ENCODE measurements at regions not wholly inside any gene's neighbourhood (a gene's known extent, or its start where the extent isn't known, plus 50 kb on each side); places are given as distances from the start of the nearest gene placed in this dataset.
A peak's percentile ranks its signal among the peaks of the same experiment; 100 is the strongest.

GRCh38 chr18:48488388-48488850 is 50.4 kb upstream of the CTIF start (continued):
- TF ChIP-seq, protein P1, sequence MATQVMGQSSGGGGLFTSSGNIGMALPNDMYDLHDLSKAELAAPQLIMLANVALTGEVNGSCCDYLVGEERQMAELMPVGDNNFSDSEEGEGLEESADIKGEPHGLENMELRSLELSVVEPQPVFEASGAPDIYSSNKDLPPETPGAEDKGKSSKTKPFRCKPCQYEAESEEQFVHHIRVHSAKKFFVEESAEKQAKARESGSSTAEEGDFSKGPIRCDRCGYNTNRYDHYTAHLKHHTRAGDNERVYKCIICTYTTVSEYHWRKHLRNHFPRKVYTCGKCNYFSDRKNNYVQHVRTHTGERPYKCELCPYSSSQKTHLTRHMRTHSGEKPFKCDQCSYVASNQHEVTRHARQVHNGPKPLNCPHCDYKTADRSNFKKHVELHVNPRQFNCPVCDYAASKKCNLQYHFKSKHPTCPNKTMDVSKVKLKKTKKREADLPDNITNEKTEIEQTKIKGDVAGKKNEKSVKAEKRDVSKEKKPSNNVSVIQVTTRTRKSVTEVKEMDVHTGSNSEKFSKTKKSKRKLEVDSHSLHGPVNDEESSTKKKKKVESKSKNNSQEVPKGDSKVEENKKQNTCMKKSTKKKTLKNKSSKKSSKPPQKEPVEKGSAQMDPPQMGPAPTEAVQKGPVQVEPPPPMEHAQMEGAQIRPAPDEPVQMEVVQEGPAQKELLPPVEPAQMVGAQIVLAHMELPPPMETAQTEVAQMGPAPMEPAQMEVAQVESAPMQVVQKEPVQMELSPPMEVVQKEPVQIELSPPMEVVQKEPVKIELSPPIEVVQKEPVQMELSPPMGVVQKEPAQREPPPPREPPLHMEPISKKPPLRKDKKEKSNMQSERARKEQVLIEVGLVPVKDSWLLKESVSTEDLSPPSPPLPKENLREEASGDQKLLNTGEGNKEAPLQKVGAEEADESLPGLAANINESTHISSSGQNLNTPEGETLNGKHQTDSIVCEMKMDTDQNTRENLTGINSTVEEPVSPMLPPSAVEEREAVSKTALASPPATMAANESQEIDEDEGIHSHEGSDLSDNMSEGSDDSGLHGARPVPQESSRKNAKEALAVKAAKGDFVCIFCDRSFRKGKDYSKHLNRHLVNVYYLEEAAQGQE (IDR thresholded peaks at IDR 0.05; ENCODE audit: borderline replicate concordance in 1 of 2, low read depth in 1 of 2, low read length in 2 of 2) = no peak
- TF ChIP-seq, protein P2, sequence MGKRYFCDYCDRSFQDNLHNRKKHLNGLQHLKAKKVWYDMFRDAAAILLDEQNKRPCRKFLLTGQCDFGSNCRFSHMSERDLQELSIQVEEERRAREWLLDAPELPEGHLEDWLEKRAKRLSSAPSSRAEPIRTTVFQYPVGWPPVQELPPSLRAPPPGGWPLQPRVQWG (CRISPR knock-in tag; IDR thresholded peaks at IDR 0.05; ENCODE audit: borderline replicate concordance, low read depth) = no peak
- TF ChIP-seq SNAI1 (CRISPR knock-in tag; IDR thresholded peaks at IDR 0.05; ENCODE audit: borderline replicate concordance) = no peak
- no peak for TF ChIP-seq ZNF30 (CRISPR knock-in tag; IDR thresholded peaks at IDR 0.05)
- no peak for TF ChIP-seq ZFP41 (CRISPR knock-in tag; IDR thresholded peaks at IDR 0.05; ENCODE audit: borderline replicate concordance)
- no peak for TF ChIP-seq ZMYM2 (CRISPR knock-in tag; IDR thresholded peaks at IDR 0.05)
- TF ChIP-seq, protein P3, sequence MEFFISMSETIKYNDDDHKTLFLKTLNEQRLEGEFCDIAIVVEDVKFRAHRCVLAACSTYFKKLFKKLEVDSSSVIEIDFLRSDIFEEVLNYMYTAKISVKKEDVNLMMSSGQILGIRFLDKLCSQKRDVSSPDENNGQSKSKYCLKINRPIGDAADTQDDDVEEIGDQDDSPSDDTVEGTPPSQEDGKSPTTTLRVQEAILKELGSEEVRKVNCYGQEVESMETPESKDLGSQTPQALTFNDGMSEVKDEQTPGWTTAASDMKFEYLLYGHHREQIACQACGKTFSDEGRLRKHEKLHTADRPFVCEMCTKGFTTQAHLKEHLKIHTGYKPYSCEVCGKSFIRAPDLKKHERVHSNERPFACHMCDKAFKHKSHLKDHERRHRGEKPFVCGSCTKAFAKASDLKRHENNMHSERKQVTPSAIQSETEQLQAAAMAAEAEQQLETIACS (CRISPR knock-in tag; IDR thresholded peaks at IDR 0.05) = no peak
- TF ChIP-seq, protein P4, sequence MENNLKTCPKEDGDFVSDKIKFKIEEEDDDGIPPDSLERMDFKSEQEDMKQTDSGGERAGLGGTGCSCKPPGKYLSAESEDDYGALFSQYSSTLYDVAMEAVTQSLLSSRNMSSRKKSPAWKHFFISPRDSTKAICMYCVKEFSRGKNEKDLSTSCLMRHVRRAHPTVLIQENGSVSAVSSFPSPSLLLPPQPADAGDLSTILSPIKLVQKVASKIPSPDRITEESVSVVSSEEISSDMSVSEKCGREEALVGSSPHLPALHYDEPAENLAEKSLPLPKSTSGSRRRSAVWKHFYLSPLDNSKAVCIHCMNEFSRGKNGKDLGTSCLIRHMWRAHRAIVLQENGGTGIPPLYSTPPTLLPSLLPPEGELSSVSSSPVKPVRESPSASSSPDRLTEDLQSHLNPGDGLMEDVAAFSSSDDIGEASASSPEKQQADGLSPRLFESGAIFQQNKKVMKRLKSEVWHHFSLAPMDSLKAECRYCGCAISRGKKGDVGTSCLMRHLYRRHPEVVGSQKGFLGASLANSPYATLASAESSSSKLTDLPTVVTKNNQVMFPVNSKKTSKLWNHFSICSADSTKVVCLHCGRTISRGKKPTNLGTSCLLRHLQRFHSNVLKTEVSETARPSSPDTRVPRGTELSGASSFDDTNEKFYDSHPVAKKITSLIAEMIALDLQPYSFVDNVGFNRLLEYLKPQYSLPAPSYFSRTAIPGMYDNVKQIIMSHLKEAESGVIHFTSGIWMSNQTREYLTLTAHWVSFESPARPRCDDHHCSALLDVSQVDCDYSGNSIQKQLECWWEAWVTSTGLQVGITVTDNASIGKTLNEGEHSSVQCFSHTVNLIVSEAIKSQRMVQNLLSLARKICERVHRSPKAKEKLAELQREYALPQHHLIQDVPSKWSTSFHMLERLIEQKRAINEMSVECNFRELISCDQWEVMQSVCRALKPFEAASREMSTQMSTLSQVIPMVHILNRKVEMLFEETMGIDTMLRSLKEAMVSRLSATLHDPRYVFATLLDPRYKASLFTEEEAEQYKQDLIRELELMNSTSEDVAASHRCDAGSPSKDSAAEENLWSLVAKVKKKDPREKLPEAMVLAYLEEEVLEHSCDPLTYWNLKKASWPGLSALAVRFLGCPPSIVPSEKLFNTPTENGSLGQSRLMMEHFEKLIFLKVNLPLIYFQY (CRISPR knock-in tag; IDR thresholded peaks at IDR 0.05; ENCODE audit: borderline replicate concordance) = no peak; the same call in 1 of the 2 replicates
- TF ChIP-seq MAZ (IDR thresholded peaks at IDR 0.05; ENCODE audit: borderline replicate concordance, low read depth, low read length) = no peak
- no peak for TF ChIP-seq MAZ (CRISPR knock-in tag; IDR thresholded peaks at IDR 0.05; ENCODE audit: low read depth)
- TF ChIP-seq E2F1 (CRISPR knock-in tag; IDR thresholded peaks at IDR 0.05) = no peak
- no peak for TF ChIP-seq NFYC (CRISPR knock-in tag; IDR thresholded peaks at IDR 0.05)
- no peak for TF ChIP-seq MTA3 (CRISPR knock-in tag; IDR thresholded peaks at IDR 0.05)
- TF ChIP-seq NFATC3 (CRISPR knock-in tag; IDR thresholded peaks at IDR 0.05) = no peak
- peak; percentile 71 for TF ChIP-seq FOXO1 (CRISPR knock-in tag; IDR thresholded peaks at IDR 0.05)
- TF ChIP-seq TSC22D2 (CRISPR knock-in tag; IDR thresholded peaks at IDR 0.05; ENCODE audit: borderline replicate concordance) = no peak
- no peak; the same call in 1 of the 2 replicates for TF ChIP-seq ZNF556 (CRISPR knock-in tag; IDR thresholded peaks at IDR 0.05; ENCODE audit: borderline replicate concordance)

Data from HepG2 (cell line).